ENCODE measurements at regions not wholly inside any gene's neighbourhood (a gene's known extent, or its start where the extent isn't known, plus 50 kb on each side); places are given as distances from the start of the nearest gene placed in this dataset.

GRCh38 chr5:171695804-171696203 lies 89.8 kb upstream of the SMIM23 start:
- DNase-seq, result no peak
- Histone ChIP-seq H3K4ac (ENCODE audit: low read depth, low read length) (no peak overlapping the region), H3K18ac (ENCODE audit: low read length) (no peak overlapping the region), H3K14ac (ENCODE audit: low read length) (no peak overlapping the region), H3K27me3 (ENCODE audit: insufficient read depth, low read length) (no peaks in the 10 kb centered on the region), H4K91ac (ENCODE audit: low read depth, low read length) (no peak overlapping the region), H2BK120ac (ENCODE audit: insufficient read depth, low read length, poor library complexity) (no peak overlapping the region), H3K4me1 (ENCODE audit: control insufficient read depth in 1 of 2, insufficient read depth in 2 of 2, low read length in 2 of 2) (no peaks in the 10 kb centered on the region), H3K79me1 (ENCODE audit: low read length) (no peaks in the 10 kb centered on the region), H3K9ac (ENCODE audit: low read length) (no peak overlapping the region), H2AK5ac (ENCODE audit: low read length) (no peak overlapping the region), H3K4me3 (ENCODE audit: low read depth, low read length) (no peak overlapping the region), H3K79me2 (ENCODE audit: control insufficient read depth, insufficient read depth, low read length, poor library complexity) (no peaks in the 10 kb centered on the region), H2BK5ac (ENCODE audit: low read depth, low read length, poor library complexity) (no peak overlapping the region), H3K23ac (ENCODE audit: low read length) (no peak overlapping the region), H4K12ac (ENCODE audit: low read depth, low read length) (no peak overlapping the region), H2AFZ (ENCODE audit: insufficient read depth, low read length, poor library complexity) (no peak overlapping the region), H3K27ac (ENCODE audit: low read depth, low read length) (no peak overlapping the region), H3K36me3 (ENCODE audit: control insufficient read depth in 1 of 2, insufficient read depth in 2 of 2, low read length in 2 of 2) (no peaks in the 10 kb centered on the region), H3K4me2 (ENCODE audit: low read length) (no peak overlapping the region), H2BK12ac (ENCODE audit: low read length) (no peak overlapping the region), H4K8ac (ENCODE audit: low read depth, low read length) (no peak overlapping the region), H3K9me3 (ENCODE audit: insufficient read depth, low read depth, low read length) (peaks cover 1% of the 10 kb centered on the region)
- no CpG with 5 or more reads among the region's 2 CpGs for WGBS (ENCODE audit: extremely low coverage, insufficient coverage, insufficient read length)

GRCh38 chr5:171697221-171698102 lies 88.2 kb upstream of the SMIM23 start:
- Histone ChIP-seq H2BK12ac (ENCODE audit: low read length) (no peak overlapping the region), H3K4me2 (ENCODE audit: low read length) (no peak overlapping the region), H3K18ac (ENCODE audit: low read length) (no peak overlapping the region), H3K79me2 (ENCODE audit: control insufficient read depth, insufficient read depth, low read length, poor library complexity) (no peaks in the 10 kb centered on the region), H2AK5ac (ENCODE audit: low read length) (no peak overlapping the region), H4K8ac (ENCODE audit: low read depth, low read length) (no peak overlapping the region), H4K12ac (ENCODE audit: low read depth, low read length) (no peak overlapping the region), H3K23ac (ENCODE audit: low read length) (no peak overlapping the region), H2BK5ac (ENCODE audit: low read depth, low read length, poor library complexity) (no peak overlapping the region), H2AFZ (ENCODE audit: insufficient read depth, low read length, poor library complexity) (no peak overlapping the region), H3K36me3 (ENCODE audit: control insufficient read depth in 1 of 2, insufficient read depth in 2 of 2, low read length in 2 of 2) (no peaks in the 10 kb centered on the region), H2BK120ac (ENCODE audit: insufficient read depth, low read length, poor library complexity) (no peak overlapping the region), H3K27me3 (ENCODE audit: insufficient read depth, low read length) (no peaks in the 10 kb centered on the region), H3K79me1 (ENCODE audit: low read length) (no peaks in the 10 kb centered on the region), H3K9me3 (ENCODE audit: insufficient read depth, low read depth, low read length) (no peaks in the 10 kb centered on the region), H4K91ac (ENCODE audit: low read depth, low read length) (no peak overlapping the region), H3K9ac (ENCODE audit: low read length) (no peak overlapping the region), H3K4me3 (ENCODE audit: low read depth, low read length) (no peak overlapping the region), H3K27ac (ENCODE audit: low read depth, low read length) (no peak overlapping the region), H3K14ac (ENCODE audit: low read length) (no peak overlapping the region), H3K4me1 (ENCODE audit: control insufficient read depth in 1 of 2, insufficient read depth in 2 of 2, low read length in 2 of 2) (no peaks in the 10 kb centered on the region), H3K4ac (ENCODE audit: low read depth, low read length) (no peak overlapping the region)
- WGBS (ENCODE audit: extremely low coverage, insufficient coverage, insufficient read length), result no CpG with 5 or more reads among the region's 18 CpGs
- DNase-seq, result no peak

- Histone ChIP-seq H3K4me2 (ENCODE audit: low read length) (no peak overlapping the region), H4K12ac (ENCODE audit: low read depth, low read length) (no peak overlapping the region), H3K4me3 (ENCODE audit: low read depth, low read length) (no peak overlapping the region), H3K23ac (ENCODE audit: low read length) (no peak overlapping the region), H3K27ac (ENCODE audit: low read depth, low read length) (no peak overlapping the region), H3K4ac (ENCODE audit: low read depth, low read length) (no peak overlapping the region), H3K18ac (ENCODE audit: low read length) (no peak overlapping the region), H2AFZ (ENCODE audit: insufficient read depth, low read length, poor library complexity) (no peak overlapping the region), H3K14ac (ENCODE audit: low read length) (no peak overlapping the region), H2AK5ac (ENCODE audit: low read length) (no peak overlapping the region), H3K27me3 (ENCODE audit: insufficient read depth, low read length) (no peaks in the 10 kb centered on the region), H3K79me1 (ENCODE audit: low read length) (no peaks in the 10 kb centered on the region), H2BK120ac (ENCODE audit: insufficient read depth, low read length, poor library complexity) (no peak overlapping the region), H4K8ac (ENCODE audit: low read depth, low read length) (no peak overlapping the region), H3K9ac (ENCODE audit: low read length) (no peak overlapping the region), H2BK5ac (ENCODE audit: low read depth, low read length, poor library complexity) (no peak overlapping the region), H3K36me3 (ENCODE audit: control insufficient read depth in 1 of 2, insufficient read depth in 2 of 2, low read length in 2 of 2) (no peaks in the 10 kb centered on the region), H3K79me2 (ENCODE audit: control insufficient read depth, insufficient read depth, low read length, poor library complexity) (no peaks in the 10 kb centered on the region), H4K91ac (ENCODE audit: low read depth, low read length) (no peak overlapping the region), H2BK12ac (ENCODE audit: low read length) (no peak overlapping the region), H3K9me3 (ENCODE audit: insufficient read depth, low read depth, low read length) (peaks cover 2% of the 10 kb centered on the region), H3K4me1 (ENCODE audit: control insufficient read depth in 1 of 2, insufficient read depth in 2 of 2, low read length in 2 of 2) (no peaks in the 10 kb centered on the region)
- WGBS (ENCODE audit: extremely low coverage, insufficient coverage, insufficient read length), result no CpG with 5 or more reads among the region's 2 CpGs
- no peak for DNase-seq
Observed at GRCh38 chr5:171700318-171700912, 85.2 kb upstream of the SMIM23 start.

DNA sequence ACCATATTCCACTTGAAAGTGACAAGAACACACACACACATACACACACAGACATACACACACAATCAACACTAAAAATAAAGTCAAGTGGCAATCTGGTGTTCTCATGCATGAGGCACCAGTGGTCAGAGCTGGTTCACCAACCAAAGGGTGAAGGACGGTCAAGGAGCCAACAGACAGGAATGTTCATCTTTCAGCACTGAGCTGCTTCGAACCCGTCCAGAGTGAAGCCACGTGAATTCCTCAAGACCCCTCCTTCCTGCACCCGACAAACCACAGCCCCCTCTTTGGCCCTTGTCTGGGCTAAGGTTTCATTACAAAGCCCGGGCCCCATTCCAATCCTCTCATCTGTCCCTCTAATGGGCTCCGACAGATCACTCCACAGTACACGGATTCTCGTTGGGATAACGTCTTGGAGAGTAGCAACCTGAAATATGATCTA lies 84.5 kb upstream of the SMIM23 start:
- Histone ChIP-seq H3K4ac (ENCODE audit: low read depth, low read length) (no peak overlapping the region), H2BK5ac (ENCODE audit: low read depth, low read length, poor library complexity) (no peak overlapping the region), H3K14ac (ENCODE audit: low read length) (no peak overlapping the region), H3K18ac (ENCODE audit: low read length) (no peak overlapping the region), H3K27me3 (ENCODE audit: insufficient read depth, low read length) (no peaks in the 10 kb centered on the region), H2BK120ac (ENCODE audit: insufficient read depth, low read length, poor library complexity) (no peak overlapping the region), H2AK5ac (ENCODE audit: low read length) (no peak overlapping the region), H3K4me1 (ENCODE audit: control insufficient read depth in 1 of 2, insufficient read depth in 2 of 2, low read length in 2 of 2) (no peaks in the 10 kb centered on the region), H4K8ac (ENCODE audit: low read depth, low read length) (no peak overlapping the region), H3K4me2 (ENCODE audit: low read length) (no peak overlapping the region), H3K79me1 (ENCODE audit: low read length) (no peaks in the 10 kb centered on the region), H3K23ac (ENCODE audit: low read length) (no peak overlapping the region), H3K27ac (ENCODE audit: low read depth, low read length) (no peak overlapping the region), H3K36me3 (ENCODE audit: control insufficient read depth in 1 of 2, insufficient read depth in 2 of 2, low read length in 2 of 2) (no peaks in the 10 kb centered on the region), H4K12ac (ENCODE audit: low read depth, low read length) (no peak overlapping the region), H3K9ac (ENCODE audit: low read length) (no peak overlapping the region), H2BK12ac (ENCODE audit: low read length) (no peak overlapping the region), H2AFZ (ENCODE audit: insufficient read depth, low read length, poor library complexity) (no peak overlapping the region), H3K4me3 (ENCODE audit: low read depth, low read length) (no peak overlapping the region), H3K9me3 (ENCODE audit: insufficient read depth, low read depth, low read length) (peaks cover 2% of the 10 kb centered on the region), H4K91ac (ENCODE audit: low read depth, low read length) (no peak overlapping the region), H3K79me2 (ENCODE audit: control insufficient read depth, insufficient read depth, low read length, poor library complexity) (no peaks in the 10 kb centered on the region)
- no CpG with 5 or more reads among the region's 10 CpGs for WGBS (ENCODE audit: extremely low coverage, insufficient coverage, insufficient read length)
- DNase-seq, result no peak
